ENCODE measurements at regions not wholly inside any gene's neighbourhood (a gene's known extent, or its start where the extent isn't known, plus 50 kb on each side); places are given as distances from the start of the nearest gene placed in this dataset.
"Not testable (repeated sequence)": the region's sequence is repeated elsewhere in the genome, so short reads cannot be mapped to it uniquely, and the experiment has no call there.

DNA sequence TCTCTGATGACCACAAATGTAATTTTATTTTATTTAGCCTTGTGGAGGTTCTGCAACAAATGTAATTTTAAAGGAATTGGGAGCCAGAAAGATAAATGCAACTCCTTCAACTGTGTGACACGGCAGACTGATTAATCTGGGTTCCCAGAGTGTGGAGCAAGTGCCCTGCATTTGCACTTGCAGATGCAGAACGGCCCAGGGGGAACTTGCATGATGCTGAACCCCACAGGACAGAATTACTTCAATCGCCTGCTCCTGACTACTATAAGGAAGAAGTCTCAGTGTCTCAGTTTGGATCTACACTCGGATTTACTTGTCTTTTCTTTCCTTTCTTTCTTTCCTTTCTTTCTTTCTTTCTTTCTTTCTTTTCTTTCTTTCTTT, 107.2 kb upstream of the ACBD5 start:
- not testable (repeated sequence) for TF ChIP-seq POLR2A, CTCF (IDR thresholded peaks at IDR 0.05)
